ENCODE measurements at regions not wholly inside any gene's neighbourhood (a gene's known extent, or its start where the extent isn't known, plus 50 kb on each side); places are given as distances from the start of the nearest gene placed in this dataset.

DNA sequence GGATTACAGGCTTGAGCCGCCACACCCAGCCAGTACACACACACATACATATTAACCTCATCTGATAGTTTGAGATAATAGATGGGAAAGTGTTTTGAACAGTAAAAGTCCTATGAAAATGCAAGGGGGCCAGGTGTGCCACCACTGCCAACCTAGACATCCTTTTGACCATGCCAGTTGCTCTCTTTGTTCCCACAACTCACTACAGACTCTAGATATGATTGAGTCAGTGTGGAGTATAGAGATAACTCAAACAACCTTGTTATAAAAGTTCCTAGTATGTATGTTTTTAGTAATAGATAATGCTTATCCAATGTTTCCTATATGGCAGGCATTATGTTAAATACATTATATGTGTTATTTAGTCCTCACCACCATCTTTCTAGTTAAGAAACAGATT lies 72.7 kb upstream of the JAK1 start:
- TF ChIP-seq CTCF (IDR thresholded peaks at IDR 0.05) (no peak), EZH2 (IDR thresholded peaks at IDR 0.05; ENCODE audit: borderline replicate concordance, insufficient read depth, low read depth, low read length, poor library complexity, severe bottlenecking) (no peak)
